ENCODE measurements at regions not wholly inside any gene's neighbourhood (a gene's known extent, or its start where the extent isn't known, plus 50 kb on each side); places are given as distances from the start of the nearest gene placed in this dataset.

DNA sequence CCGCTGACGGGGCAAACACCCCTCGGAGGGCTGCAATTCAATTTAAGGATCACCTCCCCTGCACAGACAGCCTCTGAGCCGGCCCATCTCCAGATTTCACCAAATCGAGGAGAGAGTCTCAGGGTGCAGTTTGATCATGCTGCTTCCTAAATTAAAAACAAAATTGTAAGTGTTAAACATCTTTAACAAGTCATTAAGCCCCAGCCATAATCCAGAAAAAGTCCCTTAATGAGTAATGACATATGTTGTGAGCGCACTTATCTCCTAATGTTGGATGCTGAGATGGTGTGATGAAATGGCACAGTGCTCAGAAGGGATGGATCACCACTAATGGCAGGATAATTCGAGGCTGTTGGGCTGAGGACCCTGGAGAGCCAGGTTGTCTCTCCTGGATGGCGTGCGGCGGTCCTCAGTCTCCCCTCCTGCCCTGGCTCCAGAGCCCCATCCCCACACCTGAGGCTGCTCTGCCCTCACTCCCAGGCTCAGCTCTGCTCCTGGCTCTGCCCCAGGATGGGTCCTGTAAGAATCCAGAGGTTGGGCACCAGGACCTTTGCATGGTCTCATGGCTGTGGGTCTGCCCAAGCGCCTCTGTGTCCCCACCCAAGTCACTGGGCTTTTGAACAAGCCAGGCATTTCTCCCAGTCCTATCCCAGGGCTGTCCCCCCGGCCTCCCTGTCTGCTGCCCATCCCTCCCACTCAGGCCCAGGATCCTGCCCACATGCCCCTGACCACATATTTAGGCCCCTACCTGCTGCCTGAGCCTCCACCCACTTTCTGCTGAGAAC is 224.4 kb upstream of the POU3F1 start:
- no peak for TF ChIP-seq CTCF (IDR thresholded peaks at IDR 0.05)
- no peak for TF ChIP-seq POLR2A (IDR thresholded peaks at IDR 0.05)
- no peak for TF ChIP-seq POLR2AphosphoS5 (IDR thresholded peaks at IDR 0.05; ENCODE audit: insufficient read depth in 1 of 2, low read depth in 1 of 2)

Measured in vagina (tissue), 2 donors.